SKM-1 (cell line): ENCODE measurements at regions not wholly inside any gene's neighbourhood (a gene's known extent, or its start where the extent isn't known, plus 50 kb on each side); places are given as distances from the start of the nearest gene placed in this dataset.
"Not testable (repeated sequence)": the region's sequence is repeated elsewhere in the genome, so short reads cannot be mapped to it uniquely, and the experiment has no call there.

Experiments
- DNase-seq: peaks from one replicate; lab custom pipeline; 2025; ENCODE audit not compliant: unreplicated experiment; lab: John Stamatoyannopoulos, UW

DNA sequence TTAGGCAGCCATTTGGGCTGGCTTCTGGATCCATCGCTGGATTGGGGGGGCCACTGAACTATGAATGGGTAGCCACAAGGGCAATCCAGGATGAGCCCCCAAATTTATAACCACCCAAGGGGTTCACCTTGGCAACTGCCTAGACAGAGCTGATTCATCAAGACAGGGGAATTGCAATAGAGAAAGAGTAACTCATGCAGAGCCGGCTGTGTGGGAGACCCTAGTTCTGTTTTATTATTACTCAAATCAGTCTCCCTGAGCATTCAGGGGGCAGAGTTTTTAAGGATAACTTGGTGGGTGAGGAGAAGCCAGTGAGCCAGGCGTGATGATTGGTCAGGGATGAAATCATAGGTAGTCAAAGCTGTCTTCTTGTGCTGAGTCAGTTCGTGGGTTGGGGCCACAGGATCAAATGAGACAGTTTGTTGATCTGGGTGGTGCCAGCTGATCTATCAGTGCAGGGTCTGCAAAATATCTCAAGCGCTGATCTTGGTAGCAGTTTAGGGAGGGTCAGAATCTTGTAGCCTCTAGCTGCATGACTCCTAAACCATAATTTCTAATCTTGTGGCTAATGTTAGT is 57.9 kb downstream of the DNAJB9 start:
- no peak for DNase-seq

GRCh38 chr7:108628678-108629077 is 59.0 kb downstream of the DNAJB9 start:
- no peak for DNase-seq

GRCh38 chr7:108629651-108630400 is 60.2 kb downstream of the DNAJB9 start:
- DNase-seq, result no peak

DNA sequence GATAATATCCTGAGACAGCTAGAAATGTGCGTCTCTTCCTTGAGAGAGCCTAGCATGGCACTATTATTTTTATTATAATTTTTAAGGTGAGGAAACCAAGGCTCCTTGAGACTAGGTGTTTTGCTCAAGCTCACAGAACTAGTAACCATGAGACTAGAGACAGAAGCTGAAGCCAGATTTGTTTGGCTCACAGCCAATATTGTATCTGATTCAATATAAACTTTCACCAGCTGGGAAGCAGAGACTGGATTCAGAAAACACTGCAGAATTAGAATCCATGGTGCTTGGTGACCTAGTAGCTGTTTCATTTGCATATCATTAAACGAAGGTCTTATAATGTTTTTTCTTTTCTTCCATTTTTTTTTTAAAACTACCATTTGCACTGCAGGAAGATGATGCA is 64.4 kb downstream of the DNAJB9 start:
- DNase-seq, result no peak

DNA sequence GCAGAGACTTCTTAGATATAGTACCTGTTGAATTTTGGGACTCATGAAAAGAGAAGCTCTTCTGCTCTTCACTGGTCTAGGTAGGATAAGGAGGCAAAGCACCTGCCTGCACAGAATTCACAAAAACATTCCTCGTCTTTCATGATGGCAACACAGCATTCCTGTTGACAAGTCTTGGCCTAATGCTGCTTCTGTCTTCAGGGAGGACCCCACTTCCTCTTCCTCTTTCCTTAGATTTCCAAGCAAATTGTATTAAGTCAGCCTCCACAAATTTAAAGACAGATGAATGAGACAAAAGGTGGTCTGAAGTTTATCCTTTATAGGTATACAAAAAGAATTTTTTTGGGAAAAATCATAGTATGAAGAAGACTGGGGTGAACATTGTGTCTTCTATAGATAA is 64.9 kb downstream of the DNAJB9 start:
- DNase-seq, result no peak

DNA sequence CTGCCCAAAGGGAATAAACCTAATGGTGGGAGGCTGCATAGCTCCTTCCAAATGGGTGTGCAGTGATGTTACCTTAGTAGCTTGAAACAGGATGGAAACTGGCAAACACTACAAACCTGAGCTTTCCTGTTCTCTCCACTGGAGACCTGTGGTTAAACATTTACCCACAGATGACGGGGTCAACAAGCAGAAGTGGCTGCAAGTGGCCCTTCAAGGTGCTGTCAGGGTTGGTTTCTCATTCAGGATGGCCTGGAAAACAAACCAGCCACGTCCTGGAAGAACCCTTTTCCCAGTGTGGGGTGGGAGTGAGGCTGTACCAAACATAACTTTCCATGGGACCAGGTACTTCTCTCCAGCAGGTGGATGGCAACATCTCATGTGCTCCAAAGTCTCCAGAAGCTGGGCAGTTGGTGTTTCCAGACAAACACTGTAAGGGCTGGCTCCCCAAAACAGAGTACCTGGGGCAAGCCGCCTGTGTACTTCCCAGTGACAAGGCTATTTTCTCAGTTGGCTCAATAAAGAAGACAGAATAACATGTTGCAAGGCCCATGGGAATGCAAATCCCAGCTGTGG is 67.5 kb downstream of the DNAJB9 start:
- no peak for DNase-seq

- no peak for DNase-seq
Measured at GRCh38 chr7:108642126-108642525, 72.5 kb downstream of the DNAJB9 start.

DNA sequence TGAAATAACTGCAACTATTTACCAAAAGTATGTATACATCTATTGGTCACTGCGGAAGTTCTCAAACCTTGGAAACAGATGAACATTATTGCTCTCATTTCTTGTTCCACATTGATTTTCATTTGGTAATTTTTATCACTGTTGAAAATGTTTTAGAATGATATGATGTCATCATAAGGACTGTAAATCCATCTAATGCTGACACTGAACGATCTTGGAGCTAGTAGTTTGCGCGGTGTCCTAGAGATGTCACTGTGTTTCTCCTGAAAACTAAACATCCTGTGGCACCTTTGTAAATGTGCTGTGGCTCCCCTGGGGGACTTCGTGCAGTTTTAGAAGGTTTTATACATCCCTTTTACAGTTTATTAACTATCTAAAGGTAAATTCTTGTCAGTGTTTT is 73.5 kb downstream of the DNAJB9 start:
- DNase-seq, result no peak

DNA sequence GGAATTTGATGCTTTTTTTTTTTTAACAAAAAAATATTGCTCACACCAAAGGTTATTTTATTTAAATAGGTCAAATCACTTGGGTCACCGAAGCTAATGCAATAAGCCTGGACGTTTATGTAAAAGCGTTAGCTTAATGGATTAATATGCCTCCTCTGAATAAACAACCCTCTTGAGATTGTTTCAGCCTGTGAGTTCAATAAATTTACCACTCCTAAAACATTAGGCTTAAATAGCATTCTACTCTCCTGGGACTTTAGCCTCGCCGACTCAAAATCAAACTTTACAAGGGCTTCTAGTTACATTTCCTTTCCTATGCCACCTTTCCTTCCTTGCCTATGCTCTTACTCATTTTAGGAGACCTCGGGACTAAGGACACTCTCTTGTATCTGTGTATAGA is 79.3 kb downstream of the DNAJB9 start:
- DNase-seq, result no peak

GRCh38 chr7:108650467-108650866 is 80.8 kb downstream of the DNAJB9 start:
- DNase-seq, result no peak

GRCh38 chr7:108652886-108653285 is 83.2 kb downstream of the DNAJB9 start:
- no peak for DNase-seq

GRCh38 chr7:108653526-108653925 is 83.9 kb downstream of the DNAJB9 start:
- no peak for DNase-seq

- not testable (repeated sequence) for DNase-seq
Measured at GRCh38 chr7:108657140-108657726, 87.6 kb downstream of the DNAJB9 start.

DNA sequence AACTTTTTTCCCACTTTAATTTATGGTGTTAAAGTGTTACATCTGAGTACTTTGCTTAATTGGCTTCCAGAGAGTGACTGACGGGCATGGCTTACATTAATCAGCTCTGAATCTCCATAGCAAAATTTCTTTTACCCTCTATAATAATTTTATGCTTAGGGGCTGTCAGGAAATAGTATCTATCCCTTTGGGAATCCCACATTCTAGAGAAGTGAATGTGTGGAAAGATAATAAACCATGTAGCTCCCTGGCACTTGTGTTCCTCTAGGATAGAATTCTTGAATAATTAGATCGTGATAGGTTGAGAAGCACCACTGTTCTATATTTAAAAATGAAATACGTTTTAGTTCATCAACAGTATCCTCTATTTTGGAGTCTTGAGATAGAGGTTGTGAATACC is 89.6 kb downstream of the DNAJB9 start:
- no peak for DNase-seq

DNA sequence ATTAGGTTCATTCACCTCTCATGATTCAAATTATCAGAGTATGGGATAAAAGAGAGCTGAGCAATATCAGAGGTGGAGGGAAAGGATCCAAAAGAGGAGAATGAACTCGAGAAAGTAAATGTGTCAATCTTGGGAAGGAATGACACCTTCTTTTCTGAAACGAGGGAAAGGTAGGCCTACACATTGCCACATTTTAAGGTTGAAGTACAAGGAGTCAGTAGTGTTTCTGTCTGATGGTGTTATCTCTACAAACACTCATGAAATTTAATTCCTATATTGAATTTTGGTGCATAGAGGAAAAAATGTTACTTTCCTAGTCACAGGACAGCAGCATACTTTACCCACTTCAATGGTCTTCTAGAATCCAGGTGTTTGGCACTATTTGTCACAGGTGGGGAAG is 90.2 kb downstream of the DNAJB9 start:
- DNase-seq, result no peak

GRCh38 chr7:108660465-108660864 is 90.8 kb downstream of the DNAJB9 start:
- DNase-seq, result no peak

DNA sequence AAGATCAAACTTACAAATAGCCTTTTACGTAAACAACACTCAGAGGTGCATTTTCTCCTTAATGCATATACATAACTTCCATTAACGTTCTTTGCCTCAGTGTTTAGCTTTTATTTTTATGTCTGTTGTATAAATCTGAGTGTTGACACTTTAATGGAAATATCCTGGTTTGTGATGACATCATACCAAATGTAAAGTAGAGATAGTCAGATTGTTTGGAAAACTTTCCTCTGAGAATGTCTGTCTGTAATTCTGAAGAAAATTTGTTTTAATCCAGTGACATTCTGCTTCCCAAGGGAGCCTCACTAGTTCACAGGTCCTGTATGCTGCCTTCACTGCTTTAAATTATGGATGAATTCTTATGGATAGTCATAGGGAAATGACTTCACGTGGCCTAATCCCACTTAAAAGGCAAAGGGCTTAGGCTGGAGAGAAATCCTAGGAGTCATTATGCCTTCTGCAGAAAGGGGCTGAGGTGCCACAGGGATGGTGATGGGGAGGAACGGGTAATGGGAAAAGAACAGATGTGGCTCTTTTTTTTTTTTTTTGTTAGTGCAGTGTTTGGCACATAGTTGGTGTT is 93.2 kb downstream of the DNAJB9 start:
- DNase-seq, result no peak

DNA sequence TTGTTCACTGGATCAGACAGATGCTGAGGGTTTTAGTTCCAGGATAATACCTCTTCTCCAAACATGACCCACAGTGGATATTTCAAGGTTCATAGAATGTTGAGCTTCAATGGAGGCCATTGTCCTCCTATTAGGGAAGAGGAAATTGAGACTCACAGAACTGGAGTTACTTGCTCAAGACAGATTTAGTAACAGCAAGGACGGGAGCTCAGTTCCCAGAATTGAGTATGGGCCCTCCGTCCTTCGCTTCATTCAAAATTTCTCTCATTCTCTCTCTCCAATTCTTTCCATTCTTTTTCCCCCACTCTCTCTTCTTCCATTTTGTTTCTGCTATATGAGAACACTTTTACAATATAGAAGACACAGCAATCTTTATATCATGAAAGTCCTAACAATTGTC is 94.0 kb downstream of the DNAJB9 start:
- no peak for DNase-seq

GRCh38 chr7:108667216-108667615 is 97.5 kb downstream of the DNAJB9 start:
- DNase-seq, result no peak

DNA sequence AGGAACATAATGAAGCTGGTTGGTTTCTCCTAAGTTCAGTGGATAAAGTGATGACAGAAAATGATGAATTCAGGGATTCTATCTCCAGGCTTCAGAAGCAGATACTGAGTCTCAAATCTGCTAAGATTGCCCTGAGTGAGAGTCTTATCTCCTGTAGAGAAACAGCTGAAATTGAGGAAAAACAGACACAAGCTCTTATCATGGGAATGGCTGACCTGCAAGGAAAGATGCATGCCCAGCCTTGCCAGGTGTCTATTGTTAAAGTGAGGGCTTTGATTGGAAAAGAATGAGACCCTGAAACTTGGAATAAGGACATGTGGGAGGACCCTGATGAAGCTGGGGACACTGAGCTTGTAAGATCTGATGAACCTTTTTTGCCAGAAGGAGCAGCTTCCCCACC is 100.3 kb downstream of the DNAJB9 start:
- DNase-seq, result no peak

GRCh38 chr7:108673699-108674098 is 104.0 kb downstream of the DNAJB9 start:
- DNase-seq, result not testable (repeated sequence)

GRCh38 chr7:108684629-108685028 is 115.0 kb downstream of the DNAJB9 start:
- no peak for DNase-seq
